HG03025 (cell line): ENCODE measurements at regions not wholly inside any gene's neighbourhood (a gene's known extent, or its start where the extent isn't known, plus 50 kb on each side); places are given as distances from the start of the nearest gene placed in this dataset.
"Not testable (repeated sequence)": the region's sequence is repeated elsewhere in the genome, so short reads cannot be mapped to it uniquely, and the experiment has no call there.

Source experiments
- ATAC-seq: cut with Tn5 transposase; IDR thresholded peaks from one replicate; pipeline ENCODE4 v1.9.1; 2021; ENCODE audit warnings: mild to moderate bottlenecking, moderate library complexity; ENCODE audit not compliant: unreplicated experiment, low FRiP score

DNA sequence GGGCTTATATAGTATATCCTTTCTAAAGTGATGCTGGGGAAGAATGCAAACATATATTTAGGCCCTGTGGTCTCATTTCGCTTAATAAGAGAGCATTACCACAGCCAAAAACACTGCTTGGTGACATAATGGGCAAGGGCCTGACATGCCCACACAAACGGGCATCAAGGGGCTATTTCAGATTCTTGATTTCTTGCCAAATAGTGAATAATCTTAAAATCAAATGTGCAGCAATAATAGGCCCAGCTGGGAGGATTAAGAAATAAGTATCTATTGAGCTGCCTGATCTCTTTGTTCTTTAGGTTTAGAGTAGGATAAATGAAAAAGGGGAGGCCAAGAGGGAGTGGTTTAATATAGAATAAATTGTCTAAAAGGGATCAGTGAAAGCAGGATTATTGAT lies 241.0 kb upstream of the GBE1 start:
- no peak for ATAC-seq

DNA sequence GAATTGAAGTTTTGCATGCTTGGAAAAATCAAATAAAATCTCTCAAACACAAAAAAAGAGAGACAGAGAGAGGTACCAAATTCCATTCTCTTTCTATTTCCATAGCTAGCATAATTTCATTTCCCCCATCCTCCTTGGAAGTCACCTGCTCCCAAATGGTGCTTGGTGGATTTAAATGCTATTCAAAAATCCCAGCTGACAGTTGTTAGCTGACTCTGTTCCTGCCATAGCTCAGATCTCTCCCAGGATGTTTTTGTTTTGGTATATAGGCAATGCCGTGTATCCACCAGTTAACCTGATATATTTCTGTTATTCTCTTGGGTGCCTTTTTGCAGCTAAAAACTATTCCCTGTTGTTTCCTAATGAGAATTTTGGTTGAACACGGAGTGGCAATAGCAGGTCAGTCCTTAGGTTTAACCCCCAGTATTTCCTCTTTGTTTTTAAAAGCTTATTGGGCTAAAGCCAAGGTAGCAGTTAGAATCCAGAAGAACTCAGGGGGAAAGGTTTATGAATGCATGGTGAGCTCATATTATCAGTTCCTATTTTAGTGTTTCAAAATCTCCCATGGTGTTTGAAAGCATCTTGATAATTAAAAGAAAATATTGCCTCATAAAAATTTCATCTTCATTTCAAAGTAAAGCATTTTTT lies 240.0 kb upstream of the GBE1 start:
- ATAC-seq = no peak

DNA sequence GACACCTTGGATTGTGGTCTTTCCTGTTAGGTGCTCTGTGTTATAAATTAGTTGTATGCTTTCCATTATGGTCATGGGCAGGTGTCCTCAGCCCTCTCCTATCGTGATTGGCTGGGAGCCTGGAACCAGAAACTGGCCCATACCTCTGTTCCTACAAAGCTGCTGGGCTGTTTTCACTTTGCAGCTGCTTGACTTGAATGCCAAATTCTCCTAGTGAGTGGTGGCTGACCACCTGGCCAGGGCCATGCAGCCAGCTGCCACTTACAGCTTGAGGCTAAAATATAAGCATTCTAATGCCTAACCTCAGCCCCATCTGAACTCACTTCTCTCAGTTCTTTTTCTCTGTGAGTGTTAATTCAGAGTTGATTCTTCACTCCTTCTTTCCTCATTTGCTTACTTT lies 239.3 kb upstream of the GBE1 start:
- no peak for ATAC-seq

DNA sequence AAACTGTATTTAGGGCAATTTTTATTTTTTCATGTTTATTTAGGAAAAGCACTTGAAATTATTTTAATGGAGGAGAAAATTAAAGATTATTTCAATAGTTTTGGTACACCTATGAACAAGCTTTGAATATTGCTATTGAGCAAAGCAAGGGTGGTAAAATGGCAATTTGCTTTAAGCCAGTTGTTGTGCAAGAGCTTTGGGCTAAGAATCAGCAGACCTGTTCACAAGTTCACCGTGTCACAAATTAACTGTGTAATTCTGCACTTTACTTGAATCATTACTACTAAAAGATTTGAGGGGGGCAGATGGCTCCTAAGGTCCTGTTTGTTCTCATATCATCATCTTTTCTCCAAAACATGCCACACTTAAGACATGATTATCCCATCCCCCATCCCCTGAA lies 238.9 kb upstream of the GBE1 start:
- no peak for ATAC-seq

DNA sequence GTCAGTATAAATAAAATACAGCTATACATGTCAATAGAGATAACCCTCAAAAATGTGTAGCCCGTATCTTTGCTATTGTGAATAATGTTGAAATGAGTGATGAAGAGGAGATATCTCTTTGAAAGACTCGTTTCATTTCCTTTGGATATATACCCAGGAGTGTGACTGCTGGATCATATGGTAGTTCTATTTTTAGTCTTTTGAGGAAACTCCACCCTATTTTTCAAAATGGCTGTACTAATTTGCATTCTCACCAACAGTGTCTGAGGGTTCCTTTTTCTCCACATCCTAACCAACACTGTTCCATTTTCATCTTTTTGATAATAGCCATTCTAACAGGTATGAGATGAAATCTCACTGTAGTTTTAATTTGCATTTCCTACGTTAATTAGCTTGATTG lies 237.5 kb upstream of the GBE1 start:
- ATAC-seq = no peak

DNA sequence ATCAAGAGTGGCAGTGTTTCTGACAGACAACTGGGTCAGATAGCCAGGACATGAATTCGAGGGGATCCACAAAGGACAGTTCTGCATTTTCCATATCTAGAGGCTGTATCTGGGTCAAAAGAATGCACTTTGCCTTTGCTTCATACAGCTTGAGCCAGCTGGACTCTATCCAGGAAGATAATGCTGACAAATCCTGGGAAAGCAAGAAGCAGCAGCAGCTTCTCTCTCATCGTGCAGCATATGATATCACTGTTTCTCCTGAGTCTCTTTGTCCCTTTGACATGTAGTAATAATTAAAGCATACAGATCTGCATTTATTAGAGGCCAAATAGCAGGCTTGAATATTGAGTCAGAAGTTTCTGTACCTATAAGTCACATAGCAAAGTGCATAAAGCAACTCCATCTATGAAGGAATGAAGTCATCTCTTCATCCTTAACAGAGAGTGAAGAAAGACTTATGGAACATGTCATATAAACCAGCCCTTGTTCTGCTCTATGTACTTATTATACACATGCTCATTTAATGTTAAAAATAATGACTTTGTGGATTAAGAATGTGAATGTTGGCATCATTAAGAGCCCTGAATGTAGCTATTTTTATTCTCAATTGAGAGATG lies 236.8 kb upstream of the GBE1 start:
- ATAC-seq = no peak

DNA sequence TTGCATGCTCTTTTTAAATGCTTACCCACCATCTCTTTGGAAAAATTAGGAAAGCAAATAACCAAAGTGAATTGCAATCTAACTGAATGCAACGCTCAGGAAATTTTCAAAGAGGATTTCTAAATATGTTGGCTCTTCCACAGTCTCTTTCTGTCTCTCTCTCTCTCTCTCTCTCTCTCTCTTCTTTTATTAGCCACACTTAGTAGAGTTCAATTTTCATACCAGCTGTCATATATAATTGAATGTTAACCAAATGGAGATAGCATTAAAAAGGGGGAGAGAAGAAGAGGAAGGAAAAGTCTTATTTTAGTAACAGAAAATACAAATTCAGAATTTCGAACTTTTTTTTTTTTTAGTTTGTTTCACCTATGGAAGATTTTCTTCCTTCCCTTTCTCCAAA lies 235.9 kb upstream of the GBE1 start:
- ATAC-seq = no peak

DNA sequence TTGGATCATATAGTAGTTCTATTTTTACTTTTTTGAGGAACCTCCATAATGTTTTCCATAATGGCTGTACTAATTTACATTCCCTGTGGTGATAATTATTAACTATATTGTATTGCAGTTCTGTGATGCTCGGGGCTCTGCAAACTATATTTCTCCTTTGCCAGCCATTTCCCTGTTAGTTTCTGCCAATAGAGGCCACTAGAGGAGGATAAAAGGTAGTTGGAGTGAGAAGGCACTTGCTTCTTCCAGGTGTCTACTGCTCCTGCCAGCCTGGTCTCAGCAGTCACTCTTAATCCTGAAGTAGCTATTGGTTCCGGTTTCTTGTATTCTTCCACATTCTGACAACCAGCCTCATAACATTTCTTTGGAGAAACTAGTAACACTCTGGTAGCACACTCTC lies 233.9 kb upstream of the GBE1 start:
- ATAC-seq = no peak

DNA sequence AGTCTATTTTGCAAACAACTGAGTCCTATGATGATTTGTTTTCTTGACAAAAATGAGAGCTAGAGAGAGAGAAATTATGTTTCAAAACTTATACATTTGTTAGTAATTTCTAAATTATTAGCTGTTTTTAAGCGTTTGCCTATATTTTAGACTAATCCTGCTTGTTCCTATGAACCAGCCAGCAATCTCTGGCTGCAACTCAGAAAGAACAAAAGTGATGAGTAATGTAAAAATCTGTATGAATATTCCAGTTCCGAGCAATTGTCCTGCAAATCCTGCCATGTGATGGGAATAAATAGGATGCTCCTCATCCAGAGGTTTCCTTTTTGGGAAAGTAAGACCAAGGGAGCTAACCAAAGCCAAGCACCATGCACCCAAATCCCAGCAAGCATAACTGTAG lies 228.3 kb upstream of the GBE1 start:
- no peak for ATAC-seq

DNA sequence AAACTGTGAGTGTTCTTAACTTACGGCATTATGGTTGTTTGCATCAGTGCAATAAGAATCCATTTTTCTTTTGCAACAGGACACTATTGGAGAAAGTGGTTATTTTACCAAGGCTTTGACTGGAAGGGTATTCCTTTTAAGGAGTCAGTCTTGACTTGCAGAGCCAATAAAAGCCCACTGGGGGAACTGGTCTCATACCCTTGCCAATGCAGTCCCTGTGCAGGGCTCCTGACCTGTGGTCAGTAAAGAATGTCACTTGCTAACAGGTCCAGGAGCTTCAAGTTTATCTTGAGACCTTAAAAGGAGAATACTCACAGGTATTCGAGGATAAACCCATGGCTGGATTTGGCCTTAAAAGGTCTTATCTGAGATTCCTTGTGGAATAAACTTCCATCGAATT lies 227.8 kb upstream of the GBE1 start:
- ATAC-seq = no peak

DNA sequence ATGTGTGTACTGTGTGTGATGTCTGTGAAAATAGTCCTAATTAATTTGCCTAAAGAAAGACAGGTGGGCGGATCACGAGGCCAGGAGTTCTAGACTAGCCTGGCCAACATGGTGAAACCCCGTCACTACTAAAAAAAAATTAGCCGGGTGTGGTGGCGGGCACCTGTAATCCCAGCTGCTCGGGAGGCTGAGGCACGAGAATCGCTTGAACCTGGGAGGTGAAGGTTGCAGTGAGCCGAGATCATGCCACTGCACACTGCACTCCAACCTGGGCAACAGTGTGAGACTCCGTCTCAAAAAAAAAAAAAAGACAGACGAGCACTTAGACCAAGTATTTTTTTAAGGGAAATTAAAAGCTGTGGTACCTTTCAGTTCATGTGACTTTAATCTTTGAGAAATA lies 226.0 kb upstream of the GBE1 start:
- not testable (repeated sequence) for ATAC-seq

DNA sequence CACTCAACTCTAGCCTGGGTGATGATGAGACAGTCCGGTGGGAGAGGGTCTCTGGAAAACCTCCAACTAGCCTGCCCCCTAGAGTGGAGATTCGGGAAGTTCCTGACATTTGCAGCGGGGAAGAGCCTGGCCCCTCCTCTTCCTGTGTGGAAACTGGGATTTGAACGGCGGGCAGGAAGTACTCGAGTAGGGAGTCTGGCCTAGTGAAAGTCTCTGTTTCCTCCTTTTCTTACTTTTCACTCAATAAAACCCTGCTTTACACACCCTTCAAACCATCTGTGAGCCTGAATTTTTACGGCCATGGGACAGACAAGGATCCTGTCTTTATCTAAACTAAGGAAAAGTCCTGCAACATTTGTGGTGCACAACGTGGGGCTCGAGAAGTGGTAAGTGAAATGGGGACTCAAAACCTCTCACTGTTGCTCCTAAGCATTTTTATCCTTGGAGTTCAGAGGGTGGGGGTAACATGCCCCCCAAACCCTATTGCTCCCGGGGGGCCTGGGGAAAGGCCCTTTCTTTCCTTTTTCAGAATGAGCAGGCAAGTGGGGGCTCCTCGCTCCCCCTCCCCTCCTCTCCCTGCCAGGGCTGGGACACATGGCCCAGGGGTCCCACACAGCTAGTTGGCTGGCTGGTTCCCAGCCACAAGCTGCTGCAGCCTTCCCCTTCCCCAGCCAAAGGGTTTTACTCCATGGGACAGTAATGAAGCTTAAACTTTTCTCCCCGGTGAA lies 224.7 kb upstream of the GBE1 start:
- no peak for ATAC-seq

DNA sequence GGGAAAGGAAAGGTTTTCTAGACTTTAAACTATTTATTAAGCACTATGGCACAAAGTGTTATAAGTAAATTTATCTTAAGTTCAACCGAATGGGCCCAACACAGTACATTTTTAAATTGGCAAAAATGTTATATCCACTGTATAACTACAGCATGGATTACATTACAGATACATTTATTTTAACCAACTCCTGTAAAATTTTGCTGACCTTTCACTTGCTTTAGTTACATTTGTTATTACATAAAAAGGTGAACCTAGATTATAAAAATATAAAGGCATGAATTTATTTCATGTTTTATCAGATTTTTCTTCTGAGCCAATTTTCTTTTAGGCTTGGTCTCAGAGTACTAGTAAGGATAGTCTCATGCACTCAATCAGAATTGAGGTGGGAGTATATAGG lies 221.9 kb upstream of the GBE1 start:
- ATAC-seq = no peak

DNA sequence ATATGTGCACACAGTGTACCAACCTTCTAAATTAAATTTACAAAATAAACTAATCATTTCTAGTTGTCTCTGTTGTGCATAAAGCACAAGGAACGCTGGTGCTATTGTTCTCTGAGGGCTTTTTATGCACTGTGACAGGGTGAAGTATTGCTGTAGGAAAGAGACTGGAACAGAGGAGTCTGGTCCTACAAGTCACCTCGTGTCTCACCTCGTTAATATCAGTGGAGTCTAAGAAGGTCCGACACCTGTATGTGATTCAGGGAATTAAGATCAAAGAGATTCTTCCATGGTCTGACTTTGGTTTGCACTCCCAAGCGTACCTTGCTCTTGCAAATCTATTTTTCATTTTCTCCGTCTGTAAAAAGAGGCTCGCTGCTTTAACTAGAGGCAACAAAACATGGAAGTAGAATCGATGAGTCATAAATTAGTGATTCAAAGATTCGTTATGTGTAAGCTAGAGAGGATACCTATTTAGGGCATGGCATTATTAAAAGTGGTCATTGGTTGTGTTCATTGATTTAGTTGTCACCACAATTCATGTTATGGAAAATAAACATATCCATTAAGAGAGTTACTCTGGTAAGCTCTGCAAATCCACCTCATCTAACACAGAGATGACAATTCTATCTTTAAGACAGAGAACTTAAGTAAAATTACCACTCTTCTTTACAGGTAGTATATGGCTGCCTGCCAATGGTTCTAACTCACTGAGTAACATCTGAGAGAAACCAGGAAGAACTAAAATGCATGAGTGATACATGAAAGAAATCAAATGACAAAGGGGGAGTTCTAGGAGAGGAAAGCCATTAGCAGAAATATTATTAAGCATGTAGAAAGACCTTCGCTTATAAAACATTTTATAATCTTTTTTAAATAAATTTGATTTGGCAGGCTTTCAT lies 219.4 kb upstream of the GBE1 start:
- ATAC-seq = no peak

DNA sequence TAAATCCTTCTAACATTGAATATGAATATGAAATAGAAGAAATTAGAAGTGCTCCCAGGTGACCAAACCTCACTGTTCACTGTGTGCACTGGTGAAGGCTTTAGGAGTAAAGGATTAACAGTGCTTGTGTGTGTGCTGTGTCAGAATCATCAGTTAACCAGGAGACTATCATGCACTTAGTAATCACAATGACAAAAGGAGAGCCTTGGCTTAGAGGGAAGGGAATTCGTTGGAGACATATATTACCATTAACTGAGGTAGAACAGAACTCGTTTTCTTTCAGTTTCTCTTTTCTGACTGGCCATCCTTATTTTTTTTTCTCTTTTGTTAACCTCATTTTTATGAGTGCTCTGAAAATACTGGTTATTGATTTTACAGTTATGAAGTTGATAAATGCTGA lies 213.3 kb upstream of the GBE1 start:
- no peak for ATAC-seq

DNA sequence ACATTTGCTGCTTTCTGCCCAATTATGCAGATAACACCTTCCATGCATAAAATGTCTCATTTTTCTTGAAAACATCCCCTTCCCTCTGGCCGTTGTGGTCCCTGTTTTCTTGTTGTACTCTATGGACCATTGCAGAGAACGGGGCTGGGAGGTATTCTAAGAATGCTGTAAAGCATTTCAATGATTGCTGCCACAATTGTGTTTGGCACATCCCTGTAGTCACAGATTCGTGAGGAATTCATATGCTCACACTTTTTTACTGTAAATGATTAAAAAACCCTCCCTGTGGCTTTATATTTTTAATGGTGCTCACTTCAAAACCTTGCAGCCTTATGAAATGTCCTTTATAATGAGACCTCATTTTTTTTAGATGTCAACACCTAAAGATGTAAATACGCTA lies 207.2 kb upstream of the GBE1 start:
- no peak for ATAC-seq

DNA sequence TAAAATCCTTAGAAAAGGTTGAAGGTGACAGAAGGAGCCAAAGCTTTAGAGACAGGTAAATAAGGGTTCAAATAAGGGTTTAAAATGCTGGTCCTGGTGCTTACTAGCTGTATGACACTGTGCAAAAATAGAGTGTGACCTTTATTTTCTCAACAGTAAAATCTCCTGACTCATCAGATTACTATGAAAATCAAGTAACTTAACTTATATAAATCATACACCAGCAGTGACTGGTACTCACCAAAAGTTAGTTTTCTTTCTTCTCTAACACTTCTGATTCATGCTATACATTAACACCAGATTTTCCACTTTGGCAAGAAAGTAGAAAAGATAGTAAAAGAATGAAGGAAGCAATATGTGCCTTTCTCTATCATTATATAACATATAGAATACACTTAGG lies 205.9 kb upstream of the GBE1 start:
- no peak for ATAC-seq

DNA sequence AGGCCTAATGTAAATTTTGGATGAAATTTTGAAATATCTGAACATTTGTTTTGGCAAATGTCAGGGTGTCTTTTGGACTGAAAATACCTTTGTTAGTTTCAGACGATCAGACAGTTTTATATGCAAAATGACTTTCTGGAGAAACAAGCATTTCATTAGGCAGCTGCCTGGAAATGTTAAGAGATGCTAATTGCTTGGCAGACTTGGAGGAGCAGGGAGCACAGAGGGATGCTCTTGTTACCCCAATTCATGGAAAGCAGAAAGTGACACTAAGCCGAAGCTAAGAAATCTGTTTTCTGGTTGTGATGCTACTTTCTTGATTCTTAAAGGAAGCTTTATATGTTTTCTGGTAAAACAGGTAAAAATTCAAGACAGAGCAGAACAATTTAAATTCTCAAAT lies 204.3 kb upstream of the GBE1 start:
- ATAC-seq = no peak

DNA sequence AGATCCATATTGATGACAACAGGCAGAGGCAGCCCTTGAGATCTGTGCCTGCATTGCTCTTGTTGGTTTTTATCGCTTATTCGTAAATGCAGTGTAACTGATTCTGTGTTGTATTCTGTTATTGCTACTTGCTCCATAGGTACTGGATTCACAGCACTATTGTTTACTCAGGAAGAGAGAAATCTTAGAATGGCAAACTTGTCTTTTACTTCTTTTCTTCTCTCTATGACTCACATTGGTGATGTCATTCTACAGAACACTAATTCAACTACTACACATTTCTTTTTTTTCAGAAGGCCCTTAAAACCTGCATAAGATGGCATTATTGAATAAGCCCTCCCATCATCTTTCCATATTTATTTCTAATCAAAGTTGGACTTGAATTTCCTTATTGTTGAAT lies 201.0 kb upstream of the GBE1 start:
- ATAC-seq = no peak

DNA sequence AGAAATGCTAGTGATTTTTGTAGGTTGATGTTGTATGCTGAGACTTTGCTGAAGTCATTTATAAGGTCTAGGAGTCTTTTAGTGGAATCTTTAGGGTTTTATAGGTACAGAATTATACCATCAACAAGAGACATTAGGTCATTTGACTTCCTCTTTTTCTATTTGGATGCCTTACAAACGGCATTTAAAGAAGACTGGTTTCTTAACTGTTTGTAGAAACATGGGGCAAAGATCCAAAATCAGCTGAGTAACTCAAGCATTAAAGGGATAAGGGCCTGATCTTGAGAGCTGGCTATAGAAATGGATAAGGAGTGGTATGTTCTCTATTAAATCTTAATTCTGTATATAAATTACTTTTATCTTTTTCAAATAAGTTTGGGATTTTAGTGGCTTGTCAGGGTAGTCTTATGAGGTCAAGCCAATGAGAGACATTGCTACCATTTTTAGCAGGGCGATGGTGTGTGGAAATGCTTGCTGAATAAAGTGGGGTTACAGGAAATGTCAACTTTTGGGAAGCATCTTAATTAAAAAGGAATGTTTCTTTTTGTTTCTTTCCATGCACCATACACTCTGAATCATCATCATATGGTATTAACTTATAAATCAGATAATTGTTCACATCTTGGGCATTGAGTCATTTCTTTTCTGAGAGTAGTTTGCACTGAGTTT lies 197.7 kb upstream of the GBE1 start:
- no peak for ATAC-seq

DNA sequence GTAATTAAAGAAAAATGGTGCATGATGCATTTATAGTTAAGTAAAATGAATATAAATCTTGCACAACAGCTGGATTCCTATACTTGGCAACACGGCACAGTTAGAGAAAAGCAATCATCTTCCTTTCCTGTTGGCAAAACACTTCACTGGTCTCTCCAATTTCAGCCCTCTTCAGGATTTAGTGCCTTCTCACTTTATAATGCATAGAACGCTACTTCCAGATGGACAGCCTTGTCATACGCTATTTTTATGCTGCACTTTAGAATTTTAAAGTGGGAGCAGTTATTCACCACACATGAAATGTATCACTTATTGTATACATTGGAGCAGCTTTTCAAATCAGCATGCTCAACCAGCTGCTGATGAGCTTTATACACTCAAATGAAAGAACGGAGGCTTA lies 194.4 kb upstream of the GBE1 start:
- no peak for ATAC-seq
